Smooth muscle cell (in vitro differentiated cells): ENCODE measurements at regions not wholly inside any gene's neighbourhood (a gene's known extent, or its start where the extent isn't known, plus 50 kb on each side); places are given as distances from the start of the nearest gene placed in this dataset.
A peak's percentile ranks its signal among the peaks of the same experiment; 100 is the strongest.

Experiments
- DNase-seq: peaks from one replicate; lab custom pipeline; 2025; ENCODE audit not compliant: unreplicated experiment; lab: John Stamatoyannopoulos, UW
- H2AFZ ChIP-seq: fragments of 200-600 bp; sonication (generic); 2 replicates; pipeline ENCODE4 v1.6.0; 2016; ENCODE audit warnings: antibody characterized with exemption, low read depth, mild to moderate bottlenecking
- H3F3A ChIP-seq: fragments of 200-600 bp; sonication (generic); 2 replicates; pipeline ENCODE4 v1.6.0; 2017; ENCODE audit warnings: antibody characterized with exemption, low read depth
- H3K27ac ChIP-seq: fragments of 200-600 bp; sonication (generic); 2 replicates; pipeline ENCODE4 v1.5.1; 2016; ENCODE audit warnings: low read depth, mild to moderate bottlenecking
- H3K27me3 ChIP-seq: fragments of 200-600 bp; sonication (generic); 2 replicates; pipeline ENCODE4 v1.6.1; 2016; ENCODE audit warnings: low read depth, mild to moderate bottlenecking
- H3K36me3 ChIP-seq: fragments of 200-600 bp; sonication (generic); 2 replicates; pipeline ENCODE4 v1.5.1; 2016; ENCODE audit warnings: low read depth
- H3K4me1 ChIP-seq: fragments of 200-600 bp; sonication (generic); 2 replicates; pipeline ENCODE4 v1.5.1; 2016; ENCODE audit warnings: low read depth
- H3K4me2 ChIP-seq: fragments of 200-600 bp; sonication (generic); 2 replicates; pipeline ENCODE4 v1.6.0; 2016; ENCODE audit warnings: mild to moderate bottlenecking
- H3K4me3 ChIP-seq: fragments of 200-600 bp; sonication (generic); 2 replicates; pipeline ENCODE4 v1.5.1; 2016; ENCODE audit warnings: mild to moderate bottlenecking
- H3K79me2 ChIP-seq: fragments of 200-600 bp; sonication (generic); 2 replicates; pipeline ENCODE4 v1.6.0; 2016; ENCODE audit warnings: low read depth, mild to moderate bottlenecking
- H3K9ac ChIP-seq: fragments of 200-600 bp; sonication (generic); 2 replicates; pipeline ENCODE4 v1.6.0; 2016; ENCODE audit warnings: low read depth
- H3K9me3 ChIP-seq: fragments of 200-600 bp; sonication (generic); replicated peaks from 2 replicates; pipeline ENCODE4 v1.5.1; 2016; ENCODE audit warnings: low read depth
- H4K20me1 ChIP-seq: fragments of 200-600 bp; sonication (generic); 2 replicates; pipeline ENCODE4 v1.6.0; 2016; ENCODE audit warnings: low read depth
- CTCF ChIP-seq: fragments of 200-600 bp; sonication (generic); IDR thresholded peaks from 2 replicates; pipeline ENCODE4 v1.5.1; 2017; ENCODE audit warnings: borderline replicate concordance, mild to moderate bottlenecking, antibody characterized with exemption; ENCODE audit not compliant: insufficient read depth, poor library complexity, severe bottlenecking
- WGBS: methylation state at CpG from one replicate; pipeline ENCODE4 v1.1.7; 2016; ENCODE audit warnings: low lambda C conversion rate; 5-methylcytosine and 5-hydroxymethylcytosine counted together

DNA sequence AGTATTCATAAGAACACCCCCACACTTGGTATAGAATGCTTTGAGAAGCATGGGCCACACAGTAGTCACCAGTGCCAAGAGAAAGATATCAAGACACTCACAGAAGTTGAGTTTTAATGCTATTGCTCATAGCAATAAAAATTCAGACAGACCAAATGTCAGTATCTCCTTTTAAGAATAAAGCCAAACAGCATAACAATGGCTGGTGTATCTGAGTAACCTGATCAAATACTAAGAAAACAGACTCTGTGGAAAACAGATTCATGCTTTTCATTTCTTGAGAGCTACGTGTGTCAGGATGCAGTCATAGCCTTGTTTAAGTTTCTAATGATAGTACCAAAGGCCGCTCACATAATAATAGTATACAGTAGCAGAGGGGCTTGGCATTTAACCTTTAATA, 778.5 kb downstream of the MECOM start:
- Histone ChIP-seq H3K4me3 (no peak overlapping the region), H3K9ac (no peak overlapping the region), H3K27me3 (no peaks in the 10 kb centered on the region), H3K27ac (peak overlapping the region; percentile 55), H3K4me2 (no peak overlapping the region), H3F3A (no peaks in the 10 kb centered on the region), H3K4me1 (no peaks in the 10 kb centered on the region), H4K20me1 (no peaks in the 10 kb centered on the region), H2AFZ (no peak overlapping the region), H3K79me2 (no peaks in the 10 kb centered on the region), H3K36me3 (no peaks in the 10 kb centered on the region), H3K9me3 (no peaks in the 10 kb centered on the region)
- 85% methylated on average over 2 of the region's 2 CpGs for whole genome bisulfite sequencing
- no peak for TF ChIP-seq CTCF
- no peak for DNase-seq

DNA sequence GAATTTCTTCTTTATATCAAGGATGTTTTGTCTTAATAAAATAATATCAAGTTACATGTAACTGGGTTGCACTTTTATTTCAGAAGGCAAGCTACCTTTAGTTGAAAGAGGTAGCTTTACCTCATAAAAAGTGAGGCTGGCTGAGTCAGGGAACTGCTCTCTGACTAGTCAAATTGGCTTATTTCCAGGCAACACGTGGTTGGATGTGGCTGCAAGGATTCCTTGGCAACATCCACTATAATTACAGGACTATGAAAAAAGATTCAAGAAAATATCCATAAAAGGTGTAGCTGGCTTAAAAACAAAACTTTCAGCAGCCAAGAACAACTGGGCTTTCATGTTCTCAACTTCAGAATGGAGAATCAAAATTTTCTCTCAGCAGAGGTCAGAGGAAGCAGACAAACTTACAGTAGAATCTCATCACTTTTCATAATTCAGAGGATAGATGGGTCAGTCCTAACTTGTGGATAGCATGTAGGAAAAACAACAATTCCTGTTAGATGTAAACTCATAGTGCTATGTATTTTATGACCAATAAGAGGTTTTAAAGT, 779.1 kb downstream of the MECOM start:
- peak overlapping the region; percentile 55 for H3K27ac ChIP-seq
- H3F3A ChIP-seq: no peaks in the 10 kb centered on the region
- 9% methylated on average over 1 of the region's 1 CpG for WGBS
- no peaks in the 10 kb centered on the region for H4K20me1 ChIP-seq
- no peaks in the 10 kb centered on the region for H3K4me1 ChIP-seq
- DNase-seq: no peak
- H3K9ac ChIP-seq: peak overlapping the region; percentile 16
- no peaks in the 10 kb centered on the region for H3K27me3 ChIP-seq
- no peak for TF ChIP-seq CTCF
- no peak overlapping the region for H3K4me3 ChIP-seq
- no peaks in the 10 kb centered on the region for H3K79me2 ChIP-seq
- H3K9me3 ChIP-seq: no peaks in the 10 kb centered on the region
- H3K4me2 ChIP-seq: no peak overlapping the region
- no peaks in the 10 kb centered on the region for H3K36me3 ChIP-seq
- no peak overlapping the region for H2AFZ ChIP-seq

DNA sequence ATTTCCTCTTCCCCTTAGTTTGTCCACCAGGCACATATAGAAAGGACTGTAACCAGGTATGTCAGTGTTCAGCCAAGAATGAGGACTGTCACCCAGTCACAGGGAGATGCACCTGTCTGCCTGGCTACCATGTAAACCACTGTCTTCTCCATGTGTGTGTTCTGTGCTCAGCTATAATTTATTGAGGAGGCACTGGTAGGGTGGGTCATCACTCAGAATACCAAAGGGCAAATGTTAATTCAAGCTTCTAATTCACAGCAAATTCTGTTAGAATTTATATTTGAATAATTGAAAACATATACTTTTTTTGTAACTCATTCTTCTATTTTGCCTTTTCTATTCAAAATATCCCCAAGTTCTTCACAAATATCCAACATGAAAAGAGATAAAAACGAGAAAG, 780.4 kb downstream of the MECOM start:
- no peak overlapping the region for H3K4me3 ChIP-seq
- no peak for DNase-seq
- H3K9ac ChIP-seq: no peak overlapping the region
- no peaks in the 10 kb centered on the region for H3K36me3 ChIP-seq
- no peaks in the 10 kb centered on the region for H3F3A ChIP-seq
- no peak for TF ChIP-seq CTCF
- H3K4me2 ChIP-seq: no peak overlapping the region
- no peaks in the 10 kb centered on the region for H3K9me3 ChIP-seq
- H4K20me1 ChIP-seq: no peaks in the 10 kb centered on the region
- H3K27ac ChIP-seq: no peak overlapping the region
- H2AFZ ChIP-seq: no peak overlapping the region
- 50% methylated on average over 1 of the region's 1 CpG for WGBS
- no peaks in the 10 kb centered on the region for H3K4me1 ChIP-seq
- H3K27me3 ChIP-seq: no peaks in the 10 kb centered on the region
- H3K79me2 ChIP-seq: no peaks in the 10 kb centered on the region

DNA sequence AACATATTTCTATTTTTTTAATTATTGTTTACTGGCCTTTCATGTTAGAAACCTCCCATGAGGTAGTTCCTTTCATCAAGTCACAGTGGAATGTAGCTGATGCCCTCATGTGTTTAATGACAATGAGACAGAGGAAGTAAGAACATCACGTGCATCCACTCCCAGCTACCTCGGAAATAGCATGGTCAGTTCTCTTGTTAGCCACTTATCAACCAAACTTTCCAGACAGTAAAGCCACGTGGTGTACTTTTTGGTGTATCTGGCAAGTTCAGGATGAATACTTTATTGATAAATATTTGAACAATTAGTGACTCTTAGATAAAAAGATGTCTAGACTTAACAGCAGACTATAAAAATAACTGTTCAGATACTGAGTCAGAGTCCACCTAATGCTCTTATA, 781.7 kb downstream of the MECOM start:
- Histone ChIP-seq H3K9ac (no peak overlapping the region), H2AFZ (no peak overlapping the region), H3K4me1 (no peaks in the 10 kb centered on the region), H3K4me2 (no peak overlapping the region), H4K20me1 (no peaks in the 10 kb centered on the region), H3K79me2 (no peaks in the 10 kb centered on the region), H3K27me3 (no peaks in the 10 kb centered on the region), H3K27ac (no peak overlapping the region), H3K4me3 (no peak overlapping the region), H3K9me3 (no peaks in the 10 kb centered on the region), H3F3A (no peaks in the 10 kb centered on the region), H3K36me3 (no peaks in the 10 kb centered on the region)
- 73% methylated on average over 3 of the region's 3 CpGs for WGBS
- DNase-seq: no peak
- TF ChIP-seq CTCF: no peak
